Fibroblast of lung (primary cell): ENCODE measurements at regions not wholly inside any gene's neighbourhood (a gene's known extent, or its start where the extent isn't known, plus 50 kb on each side); places are given as distances from the start of the nearest gene placed in this dataset.

Source experiments
- CTCF ChIP-seq, 2 donors: IDR thresholded peaks in 1 of 2; conservative IDR thresholded peaks in 1 of 2; 1 replicate in 1 of 2; 2 replicates in 1 of 2; pipeline ENCODE4 v1.5.1; 2011 to 2012; ENCODE audit warnings: low read length in 2 of 2, control low read depth in 1 of 2, inconsistent platforms in 1 of 2, low read depth in 1 of 2, mild to moderate bottlenecking in 1 of 2
- EZH2 ChIP-seq: IDR thresholded peaks from 2 replicates; pipeline ENCODE4 v1.5.1; 2012; ENCODE audit warnings: low read length, control low read depth, mild to moderate bottlenecking; ENCODE audit errors: missing control alignments

GRCh38 chr2:184294831-184295230 is 303.5 kb upstream of the ZNF804A start:
- TF ChIP-seq CTCF (conservative IDR thresholded peaks at IDR 0.05 in 1 of 2, IDR thresholded peaks at IDR 0.05 in 1 of 2; ENCODE audit: low read depth in 1 of 2, low read length in 2 of 2) (no peak), EZH2 (no peak)
